OCI-LY7 (cell line): ENCODE measurements at regions not wholly inside any gene's neighbourhood (a gene's known extent, or its start where the extent isn't known, plus 50 kb on each side); places are given as distances from the start of the nearest gene placed in this dataset.

Experiments
- EZH2phosphoT487 ChIP-seq: fragments of 200-600 bp; sonication (generic); IDR thresholded peaks from 2 replicates; pipeline ENCODE4 v1.6.1; 2018; ENCODE audit warnings: low read depth, borderline replicate concordance, mild to moderate bottlenecking, mixed run types, antibody characterized with exemption, low read length, moderate library complexity, mixed read lengths
- TF ChIP-seq, protein P1 (sequence below): fragments of 200-600 bp; sonication (generic); conservative IDR thresholded peaks from 2 replicates; pipeline ENCODE4 v1.5.1; 2014; ENCODE audit warnings: mild to moderate bottlenecking, antibody characterized with exemption, low read length, moderate library complexity, mixed read lengths

DNA sequence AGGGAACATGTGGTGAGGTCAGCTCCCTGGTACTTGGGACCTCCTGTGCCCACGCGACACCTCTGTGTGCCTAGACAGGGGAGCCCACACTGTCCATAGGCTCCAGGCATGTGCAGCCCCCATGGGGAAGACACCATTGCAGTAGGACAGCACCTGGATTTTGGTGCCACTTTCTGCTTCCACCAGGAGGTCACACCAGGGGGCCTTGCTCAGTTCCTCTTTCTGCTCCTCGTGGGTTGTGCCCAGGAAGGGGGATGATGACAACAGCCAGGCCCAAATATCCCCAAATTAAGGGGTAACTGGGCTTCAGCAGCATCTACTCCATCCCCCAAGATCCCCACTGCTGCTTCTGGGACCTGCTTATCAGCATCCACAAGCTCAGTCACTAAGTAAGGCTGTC, 358.2 kb upstream of the KAZN start:
- TF ChIP-seq, protein P1, sequence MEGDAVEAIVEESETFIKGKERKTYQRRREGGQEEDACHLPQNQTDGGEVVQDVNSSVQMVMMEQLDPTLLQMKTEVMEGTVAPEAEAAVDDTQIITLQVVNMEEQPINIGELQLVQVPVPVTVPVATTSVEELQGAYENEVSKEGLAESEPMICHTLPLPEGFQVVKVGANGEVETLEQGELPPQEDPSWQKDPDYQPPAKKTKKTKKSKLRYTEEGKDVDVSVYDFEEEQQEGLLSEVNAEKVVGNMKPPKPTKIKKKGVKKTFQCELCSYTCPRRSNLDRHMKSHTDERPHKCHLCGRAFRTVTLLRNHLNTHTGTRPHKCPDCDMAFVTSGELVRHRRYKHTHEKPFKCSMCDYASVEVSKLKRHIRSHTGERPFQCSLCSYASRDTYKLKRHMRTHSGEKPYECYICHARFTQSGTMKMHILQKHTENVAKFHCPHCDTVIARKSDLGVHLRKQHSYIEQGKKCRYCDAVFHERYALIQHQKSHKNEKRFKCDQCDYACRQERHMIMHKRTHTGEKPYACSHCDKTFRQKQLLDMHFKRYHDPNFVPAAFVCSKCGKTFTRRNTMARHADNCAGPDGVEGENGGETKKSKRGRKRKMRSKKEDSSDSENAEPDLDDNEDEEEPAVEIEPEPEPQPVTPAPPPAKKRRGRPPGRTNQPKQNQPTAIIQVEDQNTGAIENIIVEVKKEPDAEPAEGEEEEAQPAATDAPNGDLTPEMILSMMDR: no peak
- TF ChIP-seq EZH2phosphoT487: no peak
